Urothelium cell line (cell line): ENCODE measurements at regions not wholly inside any gene's neighbourhood (a gene's known extent, or its start where the extent isn't known, plus 50 kb on each side); places are given as distances from the start of the nearest gene placed in this dataset.

Experiments used
- DNase-seq: peaks from one replicate; pipeline ENCODE4 v3.0.0; 2011; ENCODE audit warnings: low spot score, mixed read lengths
- FAIRE-seq: peaks from 2 replicates; lab custom pipeline; 2011; peaks lifted over from hg19 to GRCh38; lab: Jason Lieb, UNC

DNA sequence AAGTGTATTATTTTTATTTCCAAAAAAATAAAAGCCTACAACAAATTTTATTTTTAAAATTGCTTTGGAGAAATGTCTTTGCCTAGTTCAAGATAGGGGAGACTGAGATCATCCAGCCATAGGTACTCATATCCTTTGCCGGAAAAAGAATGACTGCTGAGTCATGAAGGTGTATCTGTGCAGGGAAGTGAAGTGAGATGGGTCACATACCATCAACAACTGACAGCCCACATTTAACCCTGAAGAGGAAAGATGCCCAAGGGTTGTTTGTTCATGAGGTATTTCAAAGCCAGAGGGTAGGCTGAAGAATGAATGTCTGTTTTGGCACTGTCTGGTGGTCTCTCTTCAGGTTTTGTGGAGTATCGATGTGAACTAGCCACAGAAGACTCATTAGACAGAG, 106.7 kb upstream of the TTC29 start:
- DNase-seq (no peak), FAIRE-seq (no peak)

DNA sequence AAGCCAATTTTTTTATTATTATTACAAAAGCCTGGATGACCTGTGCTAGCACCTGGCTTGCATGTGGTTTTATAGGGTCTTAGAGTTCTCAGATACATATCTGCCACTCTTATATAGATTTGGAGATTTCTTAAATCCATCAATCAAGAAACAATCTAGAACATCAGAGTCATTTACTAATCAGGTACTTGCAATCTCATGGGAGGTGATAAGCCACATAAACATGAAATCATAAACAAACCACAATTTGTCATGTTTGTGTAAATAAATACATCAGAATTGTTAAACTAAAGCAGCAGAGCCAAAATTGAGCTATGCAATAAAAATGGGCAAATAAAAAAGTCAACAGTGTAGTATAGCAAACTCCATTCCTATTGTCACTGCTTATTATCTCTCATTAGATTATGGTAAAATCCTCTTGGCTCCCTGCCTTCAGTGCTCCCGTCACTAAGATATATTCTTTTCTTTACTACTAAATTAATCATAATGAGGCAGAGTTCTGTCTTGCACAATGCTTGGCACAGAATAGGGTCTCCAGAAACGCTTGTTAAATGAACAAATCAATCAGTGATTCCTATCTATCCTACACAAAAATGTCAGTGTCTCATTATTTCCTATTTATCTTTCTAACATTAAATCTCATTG, 108.7 kb upstream of the TTC29 start:
- FAIRE-seq (no peak), DNase-seq (no peak)

DNA sequence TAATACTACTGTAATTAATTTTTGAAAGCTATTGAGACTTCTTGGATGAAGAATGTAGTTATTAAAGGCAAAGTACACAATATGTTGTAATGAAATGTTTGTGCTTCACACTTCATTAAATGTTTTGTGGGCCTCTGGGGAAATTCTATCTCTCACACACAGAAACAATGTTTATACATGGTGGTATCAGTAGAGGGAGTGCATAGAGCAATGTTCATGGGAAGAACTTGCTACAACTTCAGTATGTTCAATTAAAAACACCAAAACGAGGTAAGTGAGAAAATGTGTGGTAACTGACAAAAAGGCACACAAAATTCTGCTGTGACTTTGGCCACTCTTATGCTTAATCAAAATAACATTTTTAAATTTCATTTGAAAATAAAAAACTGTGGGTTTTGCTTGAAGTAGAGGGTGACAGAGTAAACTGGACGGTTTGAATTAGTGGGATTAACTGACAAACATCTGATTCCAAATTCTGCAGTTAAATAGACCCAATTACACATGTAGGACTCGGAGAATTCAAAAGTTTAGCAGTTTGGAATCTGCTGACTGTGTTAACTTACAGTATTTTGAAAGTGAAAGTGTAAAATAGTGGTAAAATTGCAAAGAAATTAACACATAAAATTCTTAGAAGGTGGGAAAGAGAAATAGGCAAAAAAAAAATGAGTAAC, 111.4 kb upstream of the TTC29 start:
- FAIRE-seq (no peak), DNase-seq (no peak)

DNA sequence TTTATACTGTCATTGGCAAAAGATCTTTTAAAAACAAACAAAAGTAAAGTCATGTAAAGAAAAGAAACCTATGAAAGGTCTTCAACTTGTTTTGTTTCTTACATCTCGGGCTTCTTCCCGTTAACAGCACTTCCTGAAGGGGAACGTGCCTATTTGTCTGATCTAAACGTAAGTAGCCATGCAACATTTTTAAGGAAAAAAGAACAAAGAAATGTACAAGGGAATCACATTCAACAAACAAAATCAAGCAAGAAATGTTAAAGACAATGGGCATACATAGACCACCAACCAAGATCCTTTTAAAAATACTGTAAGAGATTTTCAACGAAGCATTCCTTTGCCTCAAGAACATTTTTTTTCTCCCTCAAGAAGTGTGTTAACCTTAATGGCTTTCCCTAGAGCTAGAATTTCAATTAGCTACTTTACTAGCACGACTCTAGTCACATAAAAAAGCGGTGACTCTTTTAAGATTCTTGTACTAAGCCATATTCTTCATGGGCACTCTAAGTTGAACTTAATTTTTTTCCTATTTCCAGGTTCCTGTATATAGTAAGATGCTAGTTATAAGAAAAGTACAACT, 112.0 kb upstream of the TTC29 start:
- DNase-seq (no peak), FAIRE-seq (no peak)

DNA sequence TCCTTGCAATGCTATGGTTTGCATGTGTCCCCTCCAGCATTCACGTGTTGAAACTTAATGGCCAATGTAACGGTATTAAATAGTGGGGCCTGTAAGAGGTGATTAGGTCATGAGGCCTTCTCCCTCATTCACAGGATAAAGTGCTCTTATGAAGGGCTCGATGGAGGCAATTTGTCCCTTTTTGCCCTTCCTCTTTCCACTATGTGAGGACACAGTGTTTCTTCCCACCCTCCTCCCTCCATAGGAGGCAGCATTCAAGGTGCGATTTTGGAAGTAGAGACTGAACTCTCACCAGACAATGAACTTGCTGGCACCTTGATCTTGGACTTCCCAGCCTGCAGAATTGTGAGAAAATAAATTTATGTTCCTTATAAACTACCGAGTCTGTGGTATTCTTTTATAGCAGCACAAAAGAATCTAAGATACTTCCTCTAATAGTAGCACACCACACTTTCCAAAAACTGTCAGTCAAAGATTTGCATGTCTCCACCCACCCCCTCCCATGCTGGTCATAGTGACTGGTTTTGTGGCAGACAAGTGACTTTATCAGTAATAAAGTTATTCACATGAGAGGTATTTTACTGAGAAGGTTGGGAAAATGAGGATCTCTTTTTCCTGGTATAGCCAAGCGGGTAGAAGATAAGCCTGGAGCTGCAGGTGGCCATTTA, 113.5 kb upstream of the TTC29 start:
- FAIRE-seq = no peak
- DNase-seq = no peak

DNA sequence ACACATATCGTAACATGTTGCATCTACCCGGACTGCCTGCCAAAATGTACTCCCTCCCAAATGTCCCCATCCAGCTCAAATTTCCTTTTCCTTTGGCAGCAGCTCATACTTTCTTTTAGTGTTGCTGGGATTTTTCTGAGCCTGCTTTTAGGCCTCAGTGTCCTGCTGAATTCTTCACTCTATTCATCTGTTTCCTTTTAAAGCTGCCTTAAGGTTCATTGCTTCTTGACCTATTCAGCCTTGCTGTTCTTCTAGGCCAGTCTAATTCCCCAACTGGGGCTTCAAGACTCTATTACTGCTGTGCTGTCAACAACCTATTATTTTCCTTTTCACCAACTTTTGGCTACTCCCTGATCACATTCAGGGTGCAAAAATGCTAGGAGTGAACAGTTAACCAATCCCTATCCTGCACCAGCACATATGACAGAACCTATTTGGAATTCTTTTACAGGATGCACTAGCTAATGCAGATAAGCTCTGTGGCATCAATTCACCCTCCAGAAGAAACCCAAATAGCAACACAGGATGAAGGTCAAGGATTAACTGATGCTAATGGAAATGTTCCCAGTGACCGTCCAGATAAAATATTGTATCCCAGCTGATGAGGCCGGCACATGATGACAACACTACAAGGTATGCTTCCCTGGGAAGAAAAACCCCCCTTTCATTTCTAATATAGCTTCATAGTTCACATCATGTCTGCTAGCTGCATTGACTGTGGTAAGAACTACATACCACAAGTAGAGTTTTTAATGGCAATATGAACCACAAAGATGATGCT, 114.7 kb upstream of the TTC29 start:
- no peak for FAIRE-seq
- DNase-seq = no peak

DNA sequence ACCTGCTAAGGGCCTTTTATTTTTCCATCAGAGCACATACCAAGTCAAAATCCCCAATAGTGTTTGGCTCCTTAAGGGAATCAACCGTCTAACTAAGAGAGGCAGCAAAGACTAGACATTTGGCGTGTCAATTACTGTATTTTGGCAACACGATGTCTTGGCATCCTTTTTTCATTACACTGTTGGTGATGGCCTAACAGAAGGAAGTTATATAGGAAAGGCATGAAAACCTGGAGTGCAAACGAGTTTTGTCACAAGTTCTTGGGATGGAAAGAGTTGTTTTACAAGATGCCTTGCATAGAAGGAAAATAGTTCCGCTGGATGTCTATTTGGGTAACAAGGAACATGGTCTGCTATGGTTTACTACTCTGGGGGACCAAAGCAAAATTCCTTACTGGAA, 119.2 kb upstream of the TTC29 start:
- DNase-seq (no peak), FAIRE-seq (no peak)

DNA sequence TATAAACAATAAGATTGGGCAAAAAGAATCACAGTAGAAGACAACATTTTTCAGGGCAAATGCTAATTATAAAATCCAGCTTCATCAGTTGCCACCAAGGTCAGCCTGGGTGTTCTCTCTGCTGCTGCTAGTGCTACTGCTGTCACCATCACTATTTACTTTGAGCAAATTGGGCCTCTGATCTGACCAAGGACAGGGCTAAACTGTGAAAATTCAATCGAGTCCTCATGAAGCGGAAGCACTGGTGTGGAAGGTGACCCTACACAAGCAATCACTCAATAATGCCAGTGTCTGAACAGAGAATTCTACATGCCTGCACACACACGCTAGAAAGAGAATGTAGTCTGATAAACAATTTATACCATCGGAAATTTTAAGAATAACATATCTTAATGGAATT, 122.9 kb upstream of the TTC29 start:
- DNase-seq (no peak), FAIRE-seq (no peak)

DNA sequence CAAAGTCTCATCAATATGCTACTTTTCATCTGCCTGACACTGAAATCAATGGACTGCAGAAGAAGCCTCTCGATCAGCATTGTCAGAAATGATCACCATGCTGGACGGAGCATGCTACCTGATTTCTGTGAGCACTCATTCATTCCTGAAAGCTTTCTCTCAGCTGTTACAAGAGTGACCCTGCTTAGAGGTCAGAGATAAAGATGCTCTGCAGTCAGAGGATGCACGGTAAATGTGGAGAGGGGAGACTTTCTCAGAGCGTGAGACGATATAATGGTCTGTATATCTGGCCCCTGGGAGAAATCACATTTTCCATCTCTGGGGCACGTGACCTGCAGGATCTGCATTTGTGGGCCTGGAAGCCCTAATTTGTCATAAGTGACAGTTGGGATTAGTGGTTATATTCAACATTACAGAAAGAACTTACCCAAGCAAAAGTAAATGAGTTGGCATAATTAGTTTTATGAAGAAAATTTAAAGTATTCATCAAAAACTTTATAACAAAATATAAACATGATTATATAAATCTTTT, 125.6 kb upstream of the TTC29 start:
- FAIRE-seq = no peak
- no peak for DNase-seq

DNA sequence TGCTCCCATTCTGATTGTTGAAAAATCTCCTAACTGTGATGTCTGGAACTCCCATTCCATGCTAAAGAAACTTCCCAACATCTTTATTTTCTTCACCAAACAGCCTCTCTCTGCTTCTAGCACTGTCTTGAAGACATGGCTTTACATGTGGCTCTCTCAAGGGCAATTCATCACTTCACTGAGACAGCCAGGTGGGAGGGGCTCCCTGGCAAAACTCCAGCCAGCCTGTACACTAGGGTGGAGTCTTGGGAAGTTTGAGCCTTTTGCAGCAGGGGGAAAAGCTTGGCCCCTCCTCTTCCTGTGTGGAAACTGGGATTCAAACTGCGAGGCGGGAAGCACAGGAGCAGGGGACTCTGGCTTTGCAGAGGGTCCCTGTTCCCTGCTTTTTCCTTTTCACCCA, 130.5 kb upstream of the TTC29 start:
- no peak for DNase-seq
- FAIRE-seq = no peak

DNA sequence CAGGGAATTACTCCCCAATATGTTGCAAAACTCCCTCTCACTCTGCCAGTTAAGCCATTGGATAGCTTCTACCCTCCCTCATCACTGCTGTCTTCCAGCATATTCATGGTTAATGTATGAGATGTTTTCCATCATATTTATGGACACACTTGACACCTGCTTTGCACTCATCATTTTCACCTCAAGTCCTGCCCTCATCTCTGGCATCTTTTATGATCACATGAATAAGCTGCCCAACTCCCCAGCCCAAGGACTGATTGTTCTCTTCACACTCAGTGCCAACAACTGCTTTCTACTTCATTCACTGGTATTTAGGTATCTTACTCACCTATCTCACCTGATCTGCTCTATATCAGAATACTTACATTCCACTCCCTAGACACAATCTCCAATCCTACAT, 131.1 kb upstream of the TTC29 start:
- no peak for FAIRE-seq
- no peak for DNase-seq

DNA sequence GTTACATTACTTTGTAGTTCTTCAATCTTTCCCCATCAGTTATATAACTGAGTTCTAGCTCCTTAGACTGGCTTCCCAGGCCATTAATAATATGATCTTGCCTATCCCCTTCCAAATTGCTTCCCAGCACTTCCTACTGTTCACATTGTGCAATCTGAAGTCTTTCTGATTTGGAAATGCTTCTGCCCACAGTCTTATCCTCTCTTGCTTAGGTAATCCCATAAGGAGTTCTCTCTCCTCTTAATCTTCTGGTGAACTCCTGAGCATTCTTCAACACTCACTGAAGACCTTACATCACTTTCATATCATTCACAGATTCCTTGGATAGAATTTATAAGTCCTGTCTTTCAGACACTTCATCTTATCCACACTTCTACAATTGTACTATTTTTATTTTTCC, 132.7 kb upstream of the TTC29 start:
- FAIRE-seq (no peak), DNase-seq (no peak)

DNA sequence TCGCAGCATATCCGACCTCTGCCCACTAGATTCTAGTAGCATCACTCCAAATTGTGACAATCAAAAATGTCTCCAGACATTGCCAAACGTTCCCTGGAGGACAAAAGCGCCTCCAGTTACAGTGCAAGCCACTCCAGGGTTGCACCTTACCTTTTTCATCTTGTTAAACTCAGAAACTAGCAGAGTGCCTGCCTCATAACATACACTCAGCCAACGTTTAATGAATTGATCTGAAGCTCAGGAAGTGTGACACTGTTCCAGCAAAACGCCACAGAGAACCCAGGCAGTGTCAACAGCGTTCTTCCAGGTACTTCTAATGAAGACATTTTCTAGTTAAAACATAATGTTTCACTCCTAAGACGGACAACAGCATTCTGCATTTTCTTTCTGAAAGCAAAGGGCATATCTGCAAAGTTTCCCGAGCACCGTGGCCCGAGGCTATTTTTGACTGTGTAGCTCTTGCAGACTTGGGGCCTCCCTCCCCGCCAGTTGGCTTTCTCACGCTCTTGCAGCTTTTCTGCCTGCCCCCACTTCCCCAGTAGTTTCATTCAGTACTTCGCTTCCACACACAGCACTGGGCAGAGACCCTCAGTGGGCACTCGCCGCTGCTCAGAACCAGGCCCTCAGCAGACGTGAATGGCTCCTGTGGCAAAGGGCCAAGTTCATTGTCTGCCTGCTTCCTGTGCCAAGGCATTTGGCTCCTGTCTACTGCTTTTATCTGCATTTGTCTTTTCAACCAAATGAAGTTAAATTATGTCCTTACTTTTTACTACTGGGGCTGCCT, 133.4 kb upstream of the TTC29 start:
- FAIRE-seq (no peak), DNase-seq (no peak)

DNA sequence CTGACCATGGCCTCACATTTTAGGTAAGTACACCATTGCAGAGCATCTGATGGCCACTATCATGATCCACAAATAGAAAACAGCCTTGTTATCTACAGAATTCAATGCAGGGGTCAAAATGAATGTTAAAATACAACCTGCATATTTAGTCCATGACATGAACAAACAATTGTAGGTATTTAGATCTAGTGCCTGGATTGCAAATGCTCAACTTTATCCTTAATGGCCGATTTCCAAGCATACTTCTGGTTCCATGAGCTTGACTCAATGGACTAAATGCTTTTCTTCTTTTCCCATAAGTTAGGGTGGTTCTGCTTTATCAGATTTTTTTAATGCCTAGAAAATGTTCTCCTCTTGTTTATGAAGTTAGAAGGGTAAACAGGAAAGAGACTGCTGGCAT, 139.2 kb upstream of the TTC29 start:
- no peak for FAIRE-seq

DNA sequence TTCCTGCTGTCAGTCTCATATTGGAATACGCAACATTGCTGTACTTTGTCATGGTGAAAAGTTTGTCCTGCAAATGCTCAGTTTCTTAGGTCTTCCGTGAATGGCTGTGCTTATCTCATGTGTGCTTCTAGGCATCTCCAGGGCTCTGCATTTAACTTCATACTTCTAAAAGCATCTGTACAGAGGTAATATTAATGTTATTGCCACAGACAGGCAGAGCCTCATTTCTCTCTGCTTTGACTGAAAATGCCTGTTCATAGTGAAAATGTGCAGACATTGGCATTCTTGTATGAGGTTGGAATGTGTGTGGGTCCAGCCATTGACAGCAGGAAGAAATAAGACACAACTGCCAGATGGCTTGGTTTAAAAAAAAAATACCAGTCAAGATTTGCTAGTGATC, 140.1 kb upstream of the TTC29 start:
- DNase-seq (no peak), FAIRE-seq (no peak)

More for the DNA sequence above, 139.2 kb upstream of the TTC29 start:
- DNase-seq = no peak

DNA sequence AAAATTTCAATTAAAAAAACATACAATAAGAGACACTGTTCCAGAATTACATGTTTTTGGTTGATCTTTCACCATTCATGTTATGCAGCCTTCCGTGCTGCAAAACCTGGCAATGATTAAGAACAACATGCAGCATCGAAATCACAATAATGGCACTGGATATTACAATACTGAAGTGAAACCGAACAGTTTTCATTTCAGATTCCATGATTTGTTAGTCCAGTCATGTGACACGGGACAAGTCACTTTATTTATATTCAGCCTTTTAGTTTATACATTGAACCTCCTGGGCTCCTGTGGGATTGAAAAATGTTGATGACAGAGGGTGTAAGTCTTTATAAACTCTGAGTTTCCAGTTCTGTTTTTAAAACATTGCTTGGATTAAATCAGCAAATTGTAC, 142.5 kb upstream of the TTC29 start:
- DNase-seq (no peak), FAIRE-seq (no peak)

DNA sequence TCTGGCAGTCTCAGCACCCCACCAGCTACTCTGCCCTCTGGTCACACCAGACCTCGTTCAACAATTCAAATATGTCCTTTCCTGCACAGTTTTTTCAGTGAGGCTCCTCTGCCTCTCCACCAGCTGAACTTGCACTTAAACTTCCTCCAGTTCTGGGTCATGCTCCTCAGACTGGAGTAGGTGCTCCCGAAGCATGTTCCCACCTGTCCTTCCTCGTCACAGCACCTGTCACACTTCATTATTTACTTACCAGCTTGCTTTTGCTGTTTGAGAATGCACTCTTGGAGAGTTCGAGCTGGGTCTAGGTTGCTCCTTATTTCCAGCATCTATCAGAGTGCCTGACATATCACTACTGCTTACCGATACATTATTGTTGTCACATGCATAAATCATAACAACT, 144.8 kb upstream of the TTC29 start:
- DNase-seq = no peak
- FAIRE-seq = no peak

DNA sequence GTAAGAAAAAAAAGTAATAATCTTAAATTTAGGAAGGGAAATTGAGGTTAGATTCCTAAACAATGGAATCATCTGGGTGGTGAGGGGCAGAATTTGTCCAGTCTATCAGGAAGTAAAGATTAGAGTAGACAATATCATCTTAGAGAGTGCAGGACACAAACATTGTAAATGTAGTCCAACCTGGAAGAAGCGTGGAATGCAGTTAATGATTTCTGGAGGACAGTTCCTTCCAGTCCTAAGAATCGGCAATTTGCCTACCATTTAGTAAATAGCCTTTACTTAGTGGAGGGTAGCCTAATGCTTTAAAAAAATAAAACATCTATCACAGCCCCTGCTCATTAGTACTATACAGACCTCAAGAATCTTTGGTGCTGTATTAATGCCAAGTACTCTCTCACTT, 147.5 kb upstream of the TTC29 start:
- DNase-seq (no peak), FAIRE-seq (no peak)

DNA sequence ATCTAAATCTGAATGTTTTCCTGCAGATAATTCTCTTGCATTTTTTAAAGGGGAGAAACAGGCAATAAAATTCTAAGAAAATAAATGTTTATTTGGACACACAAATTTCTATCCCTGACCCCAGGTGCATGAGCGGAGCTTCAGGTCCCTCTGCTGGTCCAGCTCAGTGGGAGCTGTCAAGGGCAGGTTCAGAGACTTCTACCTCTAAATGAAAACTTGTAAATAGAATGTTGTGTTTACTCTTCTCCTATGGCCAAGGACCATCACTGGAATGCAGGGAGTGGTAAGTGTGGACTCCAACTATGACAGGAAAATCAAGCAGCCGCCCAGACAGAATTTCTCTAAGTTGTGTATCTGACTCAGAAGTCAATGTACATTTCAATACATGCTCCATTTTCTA, 148.6 kb upstream of the TTC29 start:
- no peak for FAIRE-seq

More for the DNA sequence above, 148.6 kb upstream of the TTC29 start:
- no peak for DNase-seq
